GM10248 (cell line): ENCODE measurements at regions not wholly inside any gene's neighbourhood (a gene's known extent, or its start where the extent isn't known, plus 50 kb on each side); places are given as distances from the start of the nearest gene placed in this dataset.

Source experiments
- CTCF ChIA-PET: fragments of 300-600 bp; sonication (Branson Sonifier 250); formaldehyde crosslinking; extraction: SDS; loops from one replicate; lab custom pipeline; 2021; ENCODE audit warnings: antibody characterized with exemption; lab: Yijun Ruan, JAX
- POLR2A ChIA-PET: fragments of 350-650 bp; sonication (Branson Sonifier 250); formaldehyde crosslinking; extraction: SDS; loops from one replicate; lab custom pipeline; 2020; ENCODE audit warnings: antibody characterized with exemption; lab: Yijun Ruan, JAX
- DNase-seq: peaks from one replicate; pipeline ENCODE4 v3.0.0; 2012; ENCODE audit errors: extremely low spot score
- TF ChIP-seq, protein P1 (sequence below): IDR thresholded peaks from 2 replicates; pipeline ENCODE4 v1.5.1; 2012; ENCODE audit warnings: mild to moderate bottlenecking, low read depth; ENCODE audit errors: extremely low read depth, missing control alignments, control extremely low read depth

DNA sequence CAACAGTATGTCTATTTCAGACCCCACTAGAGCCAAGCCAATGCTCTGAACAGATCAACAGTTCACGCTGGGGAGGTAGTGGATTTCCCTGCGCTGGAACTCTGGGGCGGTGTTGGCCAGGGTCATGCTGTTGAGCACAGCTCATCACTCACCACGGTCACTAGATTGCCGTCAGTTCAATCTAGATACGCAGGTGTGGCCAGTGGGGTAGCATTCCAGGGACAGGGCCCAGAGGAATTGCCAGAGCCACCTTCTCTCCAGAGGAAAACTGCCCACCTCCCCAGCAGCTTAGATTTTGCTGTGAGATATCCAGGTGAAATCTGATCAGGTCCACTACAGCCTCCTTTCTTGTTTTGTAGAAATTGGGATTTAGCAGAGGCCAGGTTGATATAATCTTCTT, 101.8 kb downstream of the SOX11 start:
- DNase-seq, result no peak
- ChIA-PET POLR2A (no interaction called here), CTCF (no interaction called here)
- TF ChIP-seq, protein P1, sequence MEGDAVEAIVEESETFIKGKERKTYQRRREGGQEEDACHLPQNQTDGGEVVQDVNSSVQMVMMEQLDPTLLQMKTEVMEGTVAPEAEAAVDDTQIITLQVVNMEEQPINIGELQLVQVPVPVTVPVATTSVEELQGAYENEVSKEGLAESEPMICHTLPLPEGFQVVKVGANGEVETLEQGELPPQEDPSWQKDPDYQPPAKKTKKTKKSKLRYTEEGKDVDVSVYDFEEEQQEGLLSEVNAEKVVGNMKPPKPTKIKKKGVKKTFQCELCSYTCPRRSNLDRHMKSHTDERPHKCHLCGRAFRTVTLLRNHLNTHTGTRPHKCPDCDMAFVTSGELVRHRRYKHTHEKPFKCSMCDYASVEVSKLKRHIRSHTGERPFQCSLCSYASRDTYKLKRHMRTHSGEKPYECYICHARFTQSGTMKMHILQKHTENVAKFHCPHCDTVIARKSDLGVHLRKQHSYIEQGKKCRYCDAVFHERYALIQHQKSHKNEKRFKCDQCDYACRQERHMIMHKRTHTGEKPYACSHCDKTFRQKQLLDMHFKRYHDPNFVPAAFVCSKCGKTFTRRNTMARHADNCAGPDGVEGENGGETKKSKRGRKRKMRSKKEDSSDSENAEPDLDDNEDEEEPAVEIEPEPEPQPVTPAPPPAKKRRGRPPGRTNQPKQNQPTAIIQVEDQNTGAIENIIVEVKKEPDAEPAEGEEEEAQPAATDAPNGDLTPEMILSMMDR, result no peak

DNA sequence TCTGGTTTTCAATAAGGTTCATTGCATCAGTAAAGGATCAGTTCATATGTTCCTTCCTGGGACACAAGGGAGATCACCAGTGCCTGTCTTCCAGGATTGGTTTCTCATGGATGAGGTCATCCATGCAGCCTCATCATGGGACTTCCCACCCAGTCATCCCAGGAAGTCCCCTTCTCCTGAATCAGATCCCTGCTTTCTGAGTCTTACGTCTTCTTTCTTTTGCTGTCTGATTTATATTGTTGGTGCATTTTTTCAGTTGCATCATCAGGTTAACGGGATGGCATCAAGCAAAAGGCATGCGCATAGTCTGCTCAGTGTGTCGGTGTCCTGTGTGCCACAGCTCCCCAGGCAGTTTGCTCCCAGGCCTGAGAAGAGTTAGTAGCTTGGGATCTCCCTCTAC, 105.9 kb downstream of the SOX11 start:
- TF ChIP-seq, protein P1, result no peak
- no peak for DNase-seq
- CTCF ChIA-PET, result no interaction called here
- POLR2A ChIA-PET, result no interaction called here

DNA sequence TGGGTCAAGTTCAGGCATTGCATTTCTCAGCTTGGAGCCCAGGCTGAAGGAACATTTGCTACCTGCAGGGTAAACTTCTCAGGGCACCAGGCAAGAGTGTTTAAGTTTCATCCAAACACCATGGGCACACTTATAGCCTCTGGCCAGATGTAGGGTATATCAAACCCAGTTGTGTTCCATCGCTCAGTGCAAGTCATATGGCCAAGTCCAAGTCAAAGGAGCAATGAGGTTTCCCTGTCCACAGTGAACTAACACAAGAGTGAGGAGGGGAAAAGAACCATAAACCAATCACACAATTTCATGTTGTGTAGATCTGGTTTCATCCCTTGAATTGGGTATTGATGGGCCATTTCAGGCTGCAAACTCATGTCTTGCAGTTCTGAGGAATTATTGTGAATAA, 107.2 kb downstream of the SOX11 start:
- POLR2A ChIA-PET, result no interaction called here
- CTCF ChIA-PET, result no interaction called here
- DNase-seq, result no peak
- TF ChIP-seq, protein P1, result no peak

DNA sequence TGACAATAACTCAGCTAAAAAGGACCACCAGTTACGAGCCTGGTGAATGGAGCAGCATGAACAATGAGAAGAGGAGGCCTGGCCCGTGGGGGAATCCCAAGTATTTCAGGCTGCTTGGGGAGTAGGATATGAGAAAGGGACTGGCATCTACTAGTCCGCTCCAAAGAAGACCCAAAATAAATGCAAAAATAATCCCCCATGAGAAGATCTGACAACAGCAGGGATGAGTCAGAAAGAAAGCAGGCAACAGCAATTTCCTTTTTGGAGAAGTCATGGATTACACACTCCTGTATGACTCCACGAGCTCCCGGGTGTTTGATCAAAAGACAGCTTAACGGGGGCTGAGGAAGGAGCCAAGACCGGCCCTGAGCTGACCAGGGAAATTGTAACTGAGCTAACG, 111.4 kb downstream of the SOX11 start:
- CTCF ChIA-PET, result no interaction called here
- TF ChIP-seq, protein P1, result no peak
- POLR2A ChIA-PET, result no interaction called here
- no peak for DNase-seq

DNA sequence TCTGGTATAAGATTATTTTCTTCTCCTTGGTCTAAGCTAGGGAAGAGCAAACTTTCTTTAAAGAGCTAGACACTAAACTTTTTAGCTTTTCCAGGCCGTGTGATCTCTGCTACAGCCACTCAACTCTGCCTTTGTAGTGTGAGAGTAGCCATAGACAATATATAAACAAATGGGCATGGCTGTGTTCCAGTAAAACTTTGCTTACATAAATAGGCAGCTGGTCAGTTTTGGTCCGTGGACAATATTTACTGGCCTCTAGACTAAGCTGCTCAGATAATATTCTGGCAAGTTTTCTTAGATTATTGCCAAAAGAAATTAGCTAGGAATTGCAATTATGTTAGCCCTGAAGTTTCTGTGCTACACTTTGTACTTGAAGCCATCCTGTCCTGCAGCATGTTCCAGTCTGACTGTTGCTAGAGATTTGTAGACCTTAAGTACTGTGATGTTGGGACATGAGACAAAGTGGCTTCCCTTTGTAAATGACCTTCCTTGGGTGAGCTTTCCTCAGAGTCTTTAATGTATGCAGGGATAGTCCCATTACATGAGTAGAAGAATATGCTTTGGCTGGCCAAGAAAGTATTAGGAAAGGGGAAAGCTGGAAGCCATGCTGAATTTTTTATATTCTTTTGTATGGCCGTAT, 126.9 kb downstream of the SOX11 start:
- TF ChIP-seq, protein P1, result no peak
- POLR2A ChIA-PET, result no interaction called here
- CTCF ChIA-PET, result no interaction called here
- no peak for DNase-seq

DNA sequence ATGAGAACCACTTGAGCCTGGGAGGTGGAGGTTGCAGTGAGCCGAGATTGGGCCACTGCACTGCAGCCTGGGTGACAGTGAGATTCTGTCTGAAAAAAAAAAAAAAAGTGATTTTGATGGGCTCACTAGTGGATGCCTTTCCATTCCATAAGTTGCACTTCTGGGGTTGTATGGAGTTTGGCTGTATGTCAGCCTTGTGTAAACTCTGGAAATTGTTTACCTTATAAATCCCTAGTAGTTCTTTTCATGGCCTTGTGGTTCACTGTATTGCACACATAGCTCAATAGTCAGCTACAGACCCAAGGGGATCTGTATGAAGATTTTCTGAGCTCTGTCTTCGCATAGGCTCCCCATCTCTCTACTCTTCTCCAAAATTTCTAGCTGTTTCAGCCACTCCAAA, 131.9 kb downstream of the SOX11 start:
- TF ChIP-seq, protein P1, result no peak
- DNase-seq, result no peak
- ChIA-PET CTCF (interaction anchor here (0.6 kb wide), 1 partner anchor 706 kb away, joined by 3 read pairs; no protein-coding TSS in a partner anchor), POLR2A (no interaction called here)
